LNCAP (cell line): ENCODE measurements at regions not wholly inside any gene's neighbourhood (a gene's known extent, or its start where the extent isn't known, plus 50 kb on each side); places are given as distances from the start of the nearest gene placed in this dataset.

Experiments
- TF ChIP-seq, protein P1 (sequence below): fragments of 450-650 bp; IDR thresholded peaks from 2 replicates; pipeline ENCODE4 v1.5.1; 2017; ENCODE audit warnings: mild to moderate bottlenecking

- TF ChIP-seq, protein P1, sequence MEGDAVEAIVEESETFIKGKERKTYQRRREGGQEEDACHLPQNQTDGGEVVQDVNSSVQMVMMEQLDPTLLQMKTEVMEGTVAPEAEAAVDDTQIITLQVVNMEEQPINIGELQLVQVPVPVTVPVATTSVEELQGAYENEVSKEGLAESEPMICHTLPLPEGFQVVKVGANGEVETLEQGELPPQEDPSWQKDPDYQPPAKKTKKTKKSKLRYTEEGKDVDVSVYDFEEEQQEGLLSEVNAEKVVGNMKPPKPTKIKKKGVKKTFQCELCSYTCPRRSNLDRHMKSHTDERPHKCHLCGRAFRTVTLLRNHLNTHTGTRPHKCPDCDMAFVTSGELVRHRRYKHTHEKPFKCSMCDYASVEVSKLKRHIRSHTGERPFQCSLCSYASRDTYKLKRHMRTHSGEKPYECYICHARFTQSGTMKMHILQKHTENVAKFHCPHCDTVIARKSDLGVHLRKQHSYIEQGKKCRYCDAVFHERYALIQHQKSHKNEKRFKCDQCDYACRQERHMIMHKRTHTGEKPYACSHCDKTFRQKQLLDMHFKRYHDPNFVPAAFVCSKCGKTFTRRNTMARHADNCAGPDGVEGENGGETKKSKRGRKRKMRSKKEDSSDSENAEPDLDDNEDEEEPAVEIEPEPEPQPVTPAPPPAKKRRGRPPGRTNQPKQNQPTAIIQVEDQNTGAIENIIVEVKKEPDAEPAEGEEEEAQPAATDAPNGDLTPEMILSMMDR = no peak
Measured at GRCh38 chr15:81544385-81544784, 170.4 kb upstream of the TMC3 start.

DNA sequence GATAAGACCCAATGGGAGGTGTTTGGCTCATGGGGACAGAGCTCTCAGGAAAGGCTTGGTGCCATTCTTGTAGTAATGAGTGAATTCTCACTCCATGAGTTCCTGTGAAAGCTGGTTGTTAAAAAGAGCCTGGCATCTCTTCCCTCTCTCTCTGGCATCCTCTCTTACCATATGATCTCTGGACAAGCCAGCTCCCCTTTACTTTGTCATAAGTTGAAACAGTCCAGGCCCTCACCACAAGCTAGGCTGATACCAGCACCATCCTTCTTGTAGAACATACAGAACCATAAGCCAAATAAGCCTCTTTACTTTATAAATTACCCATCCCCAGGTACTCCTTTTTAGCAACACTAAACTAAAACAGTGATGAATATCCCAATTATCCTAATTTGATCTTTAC, 166.9 kb upstream of the TMC3 start:
- TF ChIP-seq, protein P1 = no peak

GRCh38 chr15:81536356-81536755, 162.3 kb upstream of the TMC3 start:
- TF ChIP-seq, protein P1 = no peak

DNA sequence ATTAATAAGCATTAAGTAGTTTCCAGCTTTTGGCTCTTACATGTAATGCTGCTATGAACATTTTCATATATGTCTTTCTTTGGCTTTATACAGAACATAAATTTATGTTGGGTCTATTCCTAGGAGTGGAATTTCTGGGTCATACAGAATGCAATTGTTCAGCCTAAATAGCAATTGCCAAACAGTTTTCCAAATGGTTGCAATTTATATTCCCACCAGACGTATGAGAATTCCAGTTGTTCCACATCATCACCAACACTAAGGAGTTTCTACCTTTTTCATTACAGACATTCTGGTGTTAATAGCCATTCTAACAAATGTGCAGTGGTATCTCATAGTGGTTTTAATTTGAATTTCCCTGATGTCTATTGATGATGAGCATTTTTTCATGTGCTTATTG, 160.1 kb upstream of the TMC3 start:
- TF ChIP-seq, protein P1 = no peak

- TF ChIP-seq, protein P1 = no peak
Measured at GRCh38 chr15:81532001-81532400, 158.0 kb upstream of the TMC3 start.

GRCh38 chr15:81531109-81531592, 157.1 kb upstream of the TMC3 start:
- TF ChIP-seq, protein P1 = no peak

- TF ChIP-seq, protein P1 = no peak
Measured at GRCh38 chr15:81530271-81530691, 156.3 kb upstream of the TMC3 start.

GRCh38 chr15:81529481-81529880, 155.5 kb upstream of the TMC3 start:
- TF ChIP-seq, protein P1 = no peak
